Upper lobe of left lung (tissue), 6 donors: ENCODE measurements at regions not wholly inside any gene's neighbourhood (a gene's known extent, or its start where the extent isn't known, plus 50 kb on each side); places are given as distances from the start of the nearest gene placed in this dataset.
"Not testable (repeated sequence)": the region's sequence is repeated elsewhere in the genome, so short reads cannot be mapped to it uniquely, and the experiment has no call there.

Source experiments
- ATAC-seq, 2 donors: fragments of 200-7000 bp; cut with Tn5 transposase; one replicate each; pipeline ENCODE4 v1.9.1; 2022; ENCODE audit warnings: mild to moderate bottlenecking in 2 of 2, moderate library complexity in 2 of 2; ENCODE audit not compliant: low FRiP score in 2 of 2
- DNase-seq, 2 donors: peaks; one replicate each; pipeline ENCODE4 v3.0.0-alpha.2; 2019 to 2020
- H3K27ac ChIP-seq, 4 donors: fragments of 200-600 bp; sonication (generic); one replicate each; pipeline ENCODE4 v1.5.1; 2016 to 2019
- H3K27me3 ChIP-seq, 4 donors: fragments of 200-600 bp; sonication (generic); one replicate each; pipeline ENCODE4 v1.5.1; 2017 to 2019
- H3K36me3 ChIP-seq, 4 donors: fragments of 200-600 bp; sonication (generic); one replicate each; pipeline ENCODE4 v1.5.1; 2016 to 2019
- H3K4me1 ChIP-seq, 4 donors: fragments of 200-600 bp; sonication (generic); one replicate each; pipeline ENCODE4 v1.5.1; 2018 to 2019
- H3K4me3 ChIP-seq, 4 donors: fragments of 200-600 bp; sonication (generic); one replicate each; pipeline ENCODE4 v1.5.1; 2017 to 2019; ENCODE audit warnings: mild to moderate bottlenecking in 2 of 4, moderate library complexity in 1 of 4
- H3K9me3 ChIP-seq, 4 donors: fragments of 200-600 bp; sonication (generic); one replicate each; pipeline ENCODE4 v1.5.1; 2018 to 2019
- EP300 ChIP-seq, 4 donors: sonication (generic); formaldehyde crosslinking; IDR thresholded peaks; one replicate each; pipeline ENCODE4 v1.5.1; 2017; ENCODE audit warnings: antibody characterized with exemption in 4 of 4, control low read depth in 2 of 4
- POLR2A ChIP-seq, 4 donors: fragments of 450-650 bp; IDR thresholded peaks; one replicate each; pipeline ENCODE4 v1.5.1; 2016 to 2017; ENCODE audit warnings: antibody characterized with exemption in 4 of 4, mild to moderate bottlenecking in 2 of 4
- POLR2AphosphoS5 ChIP-seq, 2 donors: sonication (generic); formaldehyde crosslinking; IDR thresholded peaks; one replicate each; pipeline ENCODE4 v1.5.1; 2017; ENCODE audit warnings: antibody characterized with exemption in 2 of 2
- WGBS, 2 donors: methylation state at CpG; one replicate each; pipeline ENCODE4 v1.1.5; 2017 to 2018; 5-methylcytosine and 5-hydroxymethylcytosine counted together
- TF ChIP-seq, protein P1 (sequence below), 6 experiments: fragments of 450-650 bp in 4 of 6; fragments of 200-600 bp in 2 of 6; sonication (generic) in 2 of 6; IDR thresholded peaks; one replicate each; pipeline ENCODE4 v1.5.1; 2016 to 2019; ENCODE audit warnings: antibody characterized with exemption in 6 of 6
- donor health status: DM: no; HTN: no; CAD: no; lungs with moderate emphysema.
- donor health status: DM: no; HTN: yes; CAD: no; lungs with severe emphysema.

DNA sequence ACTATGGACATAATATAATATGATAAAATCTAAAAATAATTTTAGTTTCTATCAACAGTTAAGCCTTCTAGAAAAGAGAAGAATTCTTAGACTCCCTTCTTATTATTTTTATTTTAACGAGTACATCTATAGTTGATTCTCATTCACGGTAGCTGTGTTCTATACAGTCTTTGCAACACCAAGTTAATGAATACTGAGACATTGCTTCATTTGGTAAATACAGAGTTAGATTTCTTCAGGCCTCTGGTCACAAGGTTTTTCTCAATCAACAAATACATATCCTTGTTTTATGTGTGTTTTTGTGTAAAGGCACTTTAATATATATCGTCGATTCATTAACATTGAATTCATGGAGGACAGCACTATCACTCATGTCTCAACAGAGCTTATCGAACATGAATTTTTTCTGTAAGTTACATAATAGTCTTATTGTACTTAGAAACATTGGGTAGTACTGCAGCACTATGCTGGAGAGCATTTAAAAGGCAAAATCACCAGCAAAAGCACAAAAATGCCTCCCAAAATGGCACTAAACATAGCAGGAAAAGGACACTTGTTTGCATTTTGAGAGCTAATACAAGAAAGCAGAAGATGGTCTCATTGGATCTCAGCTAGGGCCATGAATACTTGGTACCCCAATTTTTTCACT lies 239.0 kb downstream of the FGF10 start:
- H3K4me3 ChIP-seq: no peak overlapping the region
- DNase-seq (no peak), ATAC-seq (no peak)
- no peaks in the 10 kb centered on the region for H3K36me3 ChIP-seq
- TF ChIP-seq POLR2A (IDR thresholded peaks at IDR 0.05) (no peak), EP300 (IDR thresholded peaks at IDR 0.05) (no peak), POLR2AphosphoS5 (IDR thresholded peaks at IDR 0.05) (no peak)
- TF ChIP-seq, protein P1, sequence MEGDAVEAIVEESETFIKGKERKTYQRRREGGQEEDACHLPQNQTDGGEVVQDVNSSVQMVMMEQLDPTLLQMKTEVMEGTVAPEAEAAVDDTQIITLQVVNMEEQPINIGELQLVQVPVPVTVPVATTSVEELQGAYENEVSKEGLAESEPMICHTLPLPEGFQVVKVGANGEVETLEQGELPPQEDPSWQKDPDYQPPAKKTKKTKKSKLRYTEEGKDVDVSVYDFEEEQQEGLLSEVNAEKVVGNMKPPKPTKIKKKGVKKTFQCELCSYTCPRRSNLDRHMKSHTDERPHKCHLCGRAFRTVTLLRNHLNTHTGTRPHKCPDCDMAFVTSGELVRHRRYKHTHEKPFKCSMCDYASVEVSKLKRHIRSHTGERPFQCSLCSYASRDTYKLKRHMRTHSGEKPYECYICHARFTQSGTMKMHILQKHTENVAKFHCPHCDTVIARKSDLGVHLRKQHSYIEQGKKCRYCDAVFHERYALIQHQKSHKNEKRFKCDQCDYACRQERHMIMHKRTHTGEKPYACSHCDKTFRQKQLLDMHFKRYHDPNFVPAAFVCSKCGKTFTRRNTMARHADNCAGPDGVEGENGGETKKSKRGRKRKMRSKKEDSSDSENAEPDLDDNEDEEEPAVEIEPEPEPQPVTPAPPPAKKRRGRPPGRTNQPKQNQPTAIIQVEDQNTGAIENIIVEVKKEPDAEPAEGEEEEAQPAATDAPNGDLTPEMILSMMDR (IDR thresholded peaks at IDR 0.05): no peak
- no peak overlapping the region for H3K27ac ChIP-seq
- H3K4me1 ChIP-seq: no peaks in the 10 kb centered on the region
- H3K9me3 ChIP-seq: peaks cover 0 to 7% (median 3%) of the 10 kb centered on the region in 4 donors
- 90 to 94% methylated on average over 5 of the region's 5 CpGs for WGBS, 2 donors
- H3K27me3 ChIP-seq: no peaks in the 10 kb centered on the region

DNA sequence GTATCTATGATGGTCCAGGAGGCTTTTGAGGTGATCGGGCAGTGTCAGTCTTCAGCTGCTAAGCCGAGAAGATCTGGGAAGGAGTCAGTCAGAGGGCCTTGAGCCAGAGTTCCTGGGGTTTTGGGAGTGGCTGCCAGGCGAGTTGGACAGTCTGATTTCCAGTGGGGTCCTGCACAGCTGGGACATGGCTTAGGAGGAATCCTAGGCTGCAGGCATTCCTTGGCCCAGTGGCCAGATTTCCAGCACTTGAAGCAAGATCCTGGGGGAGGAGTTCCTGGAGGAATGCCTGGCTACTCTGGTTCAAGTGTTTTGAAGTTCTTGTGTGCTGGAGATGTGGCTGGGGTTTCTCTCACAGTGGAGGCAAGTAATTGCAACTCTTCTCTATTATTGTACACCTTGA lies 271.3 kb downstream of the FGF10 start:
- H3K27me3 ChIP-seq, ATAC-seq, H3K4me3 ChIP-seq, H3K9me3 ChIP-seq, H3K4me1 ChIP-seq, H3K27ac ChIP-seq, H3K36me3 ChIP-seq: not testable (repeated sequence)
- 46 to 71% methylated on average over 2 to 3 of the region's 3 CpGs for WGBS, 2 donors
- peak in 1 of 2 donors; percentile 23 for DNase-seq

DNA sequence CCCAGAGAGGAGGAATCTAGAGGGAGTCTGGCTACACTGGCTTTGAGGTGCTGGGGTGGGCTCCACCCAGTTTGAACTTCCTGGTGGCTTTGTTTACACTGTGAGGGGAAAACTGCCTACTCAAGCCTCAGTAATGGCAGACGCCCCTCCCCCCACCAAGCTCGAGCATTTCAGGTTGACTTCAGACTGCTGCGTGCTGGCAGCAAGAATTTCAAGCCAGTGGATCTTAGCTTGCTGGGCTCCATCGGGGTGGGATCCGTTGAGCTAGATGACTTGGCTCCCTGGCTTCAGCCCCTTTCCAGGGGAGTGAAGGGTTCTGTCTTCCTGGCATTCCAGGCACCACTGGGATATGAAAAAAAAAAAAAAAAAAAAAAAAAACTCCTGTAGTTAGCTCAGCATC lies 281.0 kb downstream of the FGF10 start:
- ATAC-seq, H3K27me3 ChIP-seq, DNase-seq, H3K27ac ChIP-seq, H3K36me3 ChIP-seq, H3K4me1 ChIP-seq, H3K4me3 ChIP-seq: not testable (repeated sequence)
- WGBS, 2 donors: 47 to 68% methylated on average over 5 of the region's 5 CpGs
- H3K9me3 ChIP-seq: peaks cover 0 to 12% (median 2%) of the 10 kb centered on the region in 4 donors

DNA sequence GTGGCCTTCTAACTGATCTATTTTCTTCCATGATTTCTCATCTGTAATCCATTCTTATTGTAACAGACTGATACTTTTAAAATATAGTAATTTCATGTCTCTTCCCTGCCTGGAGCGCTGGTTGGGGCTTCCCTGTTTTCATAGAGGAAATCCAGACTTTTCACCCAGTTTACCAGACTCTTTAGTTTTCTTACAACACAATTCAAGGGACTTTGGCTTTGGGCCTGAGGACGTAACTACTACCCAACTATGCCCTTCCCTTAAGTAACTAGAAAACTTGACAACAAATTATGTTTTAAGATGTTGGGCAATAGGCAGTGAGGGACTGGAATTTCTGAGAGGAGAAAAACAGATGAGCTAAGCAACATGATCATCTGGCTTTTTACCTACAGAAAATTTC lies 289.6 kb downstream of the FGF10 start:
- 74 to 79% methylated on average over 2 of the region's 2 CpGs for WGBS, 2 donors
- no peaks in the 10 kb centered on the region for H3K4me1 ChIP-seq
- H3K9me3 ChIP-seq: no peaks in the 10 kb centered on the region
- H3K36me3 ChIP-seq: no peaks in the 10 kb centered on the region
- TF ChIP-seq, protein P1 (IDR thresholded peaks at IDR 0.05): no peak
- TF ChIP-seq POLR2A (IDR thresholded peaks at IDR 0.05) (no peak), EP300 (IDR thresholded peaks at IDR 0.05) (no peak), POLR2AphosphoS5 (IDR thresholded peaks at IDR 0.05) (no peak)
- no peak overlapping the region for H3K4me3 ChIP-seq
- ATAC-seq (no peak), DNase-seq (no peak)
- no peaks in the 10 kb centered on the region for H3K27me3 ChIP-seq
- no peak overlapping the region for H3K27ac ChIP-seq

DNA sequence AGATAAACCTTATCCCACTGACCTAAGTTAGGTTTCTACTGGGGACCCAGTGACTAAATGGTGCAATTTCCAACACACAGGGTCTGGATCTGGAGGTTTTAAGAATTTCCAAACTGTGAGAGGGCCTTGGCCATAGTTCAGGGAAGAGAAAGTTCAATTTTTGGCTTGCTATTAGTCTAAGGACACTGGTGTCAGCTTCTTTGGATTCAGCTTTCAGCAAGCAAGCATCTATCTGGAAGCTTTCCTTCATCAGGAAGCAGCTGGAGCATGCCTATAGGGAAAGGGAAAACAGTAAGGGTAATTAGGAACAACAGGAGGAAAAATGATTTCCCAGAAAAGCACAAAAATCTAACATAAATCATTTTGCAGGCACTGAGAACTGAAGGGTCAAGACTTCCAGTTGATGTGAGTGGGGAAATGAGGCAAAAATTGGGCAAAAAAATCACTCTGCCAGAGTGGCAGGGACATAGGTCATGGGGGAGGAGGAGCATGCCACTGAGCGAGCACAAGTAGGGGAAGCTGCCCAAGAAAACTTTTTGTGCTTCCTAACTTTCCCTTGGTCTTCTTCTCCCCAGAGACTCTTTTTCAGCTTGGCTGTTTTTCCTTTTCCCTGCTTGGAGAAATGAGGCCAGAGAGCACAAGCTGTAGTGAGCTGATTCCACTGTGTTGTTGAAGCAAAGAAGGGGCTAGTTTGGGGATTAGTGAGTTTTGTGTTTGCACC lies 299.6 kb downstream of the FGF10 start:
- Histone ChIP-seq H3K4me3 (no peak overlapping the region), H3K4me1 (no peaks in the 10 kb centered on the region), H3K36me3 (no peaks in the 10 kb centered on the region), H3K27me3 (no peaks in the 10 kb centered on the region), H3K27ac (peak overlapping the region in 1 of 4 donors; percentile 34), H3K9me3 (no peaks in the 10 kb centered on the region)
- peak in 1 of 2 donors; percentile 38 for ATAC-seq
- TF ChIP-seq EP300 (IDR thresholded peaks at IDR 0.05) (no peak), POLR2AphosphoS5 (IDR thresholded peaks at IDR 0.05) (no peak), POLR2A (IDR thresholded peaks at IDR 0.05) (no peak)
- TF ChIP-seq, protein P1 (IDR thresholded peaks at IDR 0.05): no peak
- WGBS, 2 donors: 59 to 60% methylated on average over 1 of the region's 1 CpG
- DNase-seq: no peak

DNA sequence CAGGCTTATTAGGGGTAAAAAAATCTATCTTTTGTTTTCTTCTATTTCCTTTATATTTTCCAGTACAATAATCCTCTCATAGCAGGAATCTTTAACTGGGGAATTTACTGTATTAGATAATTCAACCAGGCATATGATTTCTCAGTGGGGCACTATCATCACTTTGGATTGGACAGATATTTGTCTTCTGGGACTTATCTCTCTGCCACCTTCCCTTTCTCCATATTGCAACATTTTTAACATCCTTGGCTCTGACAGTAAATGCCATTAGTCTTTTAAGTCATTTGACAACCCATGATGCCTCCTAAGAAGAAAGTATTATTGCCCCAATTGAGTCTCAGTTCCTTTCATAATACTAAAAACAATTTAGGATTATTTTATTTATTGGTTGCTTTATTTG lies 304.1 kb downstream of the FGF10 start:
- Histone ChIP-seq H3K27ac (no peak overlapping the region), H3K4me1 (no peaks in the 10 kb centered on the region), H3K27me3 (no peaks in the 10 kb centered on the region), H3K4me3 (no peak overlapping the region), H3K9me3 (no peaks in the 10 kb centered on the region), H3K36me3 (no peaks in the 10 kb centered on the region)
- TF ChIP-seq POLR2AphosphoS5 (IDR thresholded peaks at IDR 0.05) (no peak), EP300 (IDR thresholded peaks at IDR 0.05) (no peak), POLR2A (IDR thresholded peaks at IDR 0.05) (no peak)
- TF ChIP-seq, protein P1 (IDR thresholded peaks at IDR 0.05): no peak
- DNase-seq: no peak
- ATAC-seq: no peak

DNA sequence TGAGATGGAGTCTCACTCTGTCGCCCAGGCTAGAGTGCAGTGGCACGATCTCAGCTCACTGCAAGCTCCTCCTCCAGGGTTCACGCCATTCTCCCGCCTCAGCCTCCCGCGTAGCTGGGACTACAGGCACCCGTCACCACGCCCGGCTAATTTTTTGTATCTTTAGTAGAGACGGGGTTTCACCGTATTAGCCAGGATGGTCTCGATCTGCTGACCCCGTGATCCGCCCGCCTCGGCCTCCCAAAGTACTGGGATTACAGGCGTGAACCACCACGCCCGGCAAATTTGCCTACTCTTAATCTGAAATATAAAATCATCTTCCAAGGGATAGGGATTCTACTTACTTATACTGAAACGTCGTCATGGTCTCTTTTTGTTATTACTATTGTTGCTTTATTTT lies 314.7 kb downstream of the FGF10 start:
- H3K36me3 ChIP-seq, H3K4me1 ChIP-seq, H3K9me3 ChIP-seq, ATAC-seq, H3K4me3 ChIP-seq, H3K27ac ChIP-seq, H3K27me3 ChIP-seq: not testable (repeated sequence)
- WGBS, 2 donors: 93 to 96% methylated on average over 21 of the region's 21 CpGs
- peak in 1 of 2 donors; percentile 39 for DNase-seq
